ENCODE measurements at regions not wholly inside any gene's neighbourhood (a gene's known extent, or its start where the extent isn't known, plus 50 kb on each side); places are given as distances from the start of the nearest gene placed in this dataset.

DNA sequence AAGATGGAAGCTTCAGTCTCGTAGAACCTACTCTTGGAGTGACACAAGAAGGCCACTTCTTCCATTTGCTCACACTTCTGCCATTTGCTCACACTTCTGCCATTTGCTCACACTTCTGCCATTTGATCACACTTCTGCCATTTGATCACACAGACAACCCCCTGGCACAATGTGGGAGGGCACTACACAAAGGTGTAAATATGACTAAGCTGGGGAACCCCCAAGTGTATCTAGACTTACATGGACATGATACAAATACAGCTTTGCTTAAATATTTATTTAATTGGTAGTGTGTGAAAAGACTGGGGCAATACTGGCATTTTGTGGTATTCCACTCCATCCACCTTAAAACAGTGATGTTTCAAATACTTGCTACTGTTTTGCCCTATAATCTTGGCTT lies 296.2 kb upstream of the PPFIA2 start:
- no peak for DNase-seq (ENCODE audit: low read depth, low spot score)
- no peaks in the 10 kb centered on the region for H3K36me3 ChIP-seq (ENCODE audit: insufficient read depth, insufficient read length, low read length)
- H3K9ac ChIP-seq (ENCODE audit: insufficient read length, low read depth) = no peak overlapping the region
- no peaks in the 10 kb centered on the region for H3K27me3 ChIP-seq (ENCODE audit: insufficient read depth, insufficient read length)
- TF ChIP-seq ZNF274 (IDR thresholded peaks at IDR 0.05; ENCODE audit: low read depth, low read length) (no peak), YY1 (IDR thresholded peaks at IDR 0.05; ENCODE audit: insufficient read depth, insufficient read length) (no peak)
- no peak overlapping the region for H3K4me3 ChIP-seq (ENCODE audit: insufficient read length, low read depth)
- H3K9me3 ChIP-seq (ENCODE audit: insufficient read depth, low read length) = no peaks in the 10 kb centered on the region
- H3K4me1 ChIP-seq (ENCODE audit: insufficient read depth, insufficient read length) = no peaks in the 10 kb centered on the region

DNA sequence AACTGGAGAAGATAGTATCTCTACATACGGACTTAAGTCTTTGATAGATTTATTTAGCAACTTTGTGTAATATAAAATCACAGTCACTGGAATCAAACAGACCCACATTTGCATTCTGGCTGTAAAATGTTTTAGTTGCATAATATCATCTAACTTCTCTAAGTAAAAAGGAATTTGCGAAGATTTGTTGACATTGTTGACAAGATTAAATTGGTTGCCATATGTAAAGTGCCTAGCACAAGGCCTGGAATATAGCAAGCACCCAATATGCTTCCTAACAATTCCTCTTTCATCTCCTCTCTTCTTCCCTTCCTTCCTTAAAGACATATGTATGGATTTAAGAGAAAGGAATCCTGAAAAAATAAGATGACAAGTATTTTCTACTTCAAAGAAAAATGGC lies 295.4 kb upstream of the PPFIA2 start:
- Histone ChIP-seq H3K4me3 (ENCODE audit: insufficient read length, low read depth) (no peak overlapping the region), H3K9ac (ENCODE audit: insufficient read length, low read depth) (no peak overlapping the region), H3K9me3 (ENCODE audit: insufficient read depth, low read length) (no peaks in the 10 kb centered on the region), H3K27me3 (ENCODE audit: insufficient read depth, insufficient read length) (no peaks in the 10 kb centered on the region), H3K4me1 (ENCODE audit: insufficient read depth, insufficient read length) (no peaks in the 10 kb centered on the region), H3K36me3 (ENCODE audit: insufficient read depth, insufficient read length, low read length) (no peaks in the 10 kb centered on the region)
- no peak for DNase-seq (ENCODE audit: low read depth, low spot score)
- no peak for TF ChIP-seq YY1 (IDR thresholded peaks at IDR 0.05; ENCODE audit: insufficient read depth, insufficient read length)
- no peak for TF ChIP-seq ZNF274 (IDR thresholded peaks at IDR 0.05; ENCODE audit: low read depth, low read length)
- no peak for TF ChIP-seq SUZ12 (IDR thresholded peaks at IDR 0.05; ENCODE audit: extremely low read depth, insufficient read depth, insufficient read length)

DNA sequence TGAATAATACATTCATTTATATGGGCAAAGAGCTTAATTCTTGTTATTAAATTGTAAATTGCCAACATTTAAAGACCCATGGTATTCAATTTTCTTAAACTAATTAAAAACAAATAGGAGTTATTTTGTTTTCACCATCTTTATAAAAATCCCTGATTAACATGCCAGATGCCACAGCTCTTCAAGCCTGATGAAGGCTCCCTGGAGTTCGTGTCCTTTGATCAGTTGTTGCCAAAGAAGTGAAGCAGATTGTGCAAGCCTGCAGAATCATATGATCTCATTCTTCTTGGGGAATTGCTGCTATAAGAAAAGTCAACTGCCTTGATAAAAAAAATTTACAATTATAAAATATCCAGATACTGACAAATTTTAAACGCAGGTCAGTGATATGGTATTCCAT lies 288.3 kb upstream of the PPFIA2 start:
- Histone ChIP-seq H3K4me3 (ENCODE audit: insufficient read length, low read depth) (no peak overlapping the region), H3K36me3 (ENCODE audit: insufficient read depth, insufficient read length, low read length) (no peaks in the 10 kb centered on the region), H3K4me1 (ENCODE audit: insufficient read depth, insufficient read length) (no peaks in the 10 kb centered on the region), H3K27me3 (ENCODE audit: insufficient read depth, insufficient read length) (no peaks in the 10 kb centered on the region), H3K9me3 (ENCODE audit: insufficient read depth, low read length) (no peaks in the 10 kb centered on the region), H3K9ac (ENCODE audit: insufficient read length, low read depth) (no peak overlapping the region)
- no peak for DNase-seq (ENCODE audit: low read depth, low spot score)
- TF ChIP-seq YY1 (IDR thresholded peaks at IDR 0.05; ENCODE audit: insufficient read depth, insufficient read length) (no peak), ZNF274 (IDR thresholded peaks at IDR 0.05; ENCODE audit: low read depth, low read length) (no peak), SUZ12 (IDR thresholded peaks at IDR 0.05; ENCODE audit: extremely low read depth, insufficient read depth, insufficient read length) (no peak)

DNA sequence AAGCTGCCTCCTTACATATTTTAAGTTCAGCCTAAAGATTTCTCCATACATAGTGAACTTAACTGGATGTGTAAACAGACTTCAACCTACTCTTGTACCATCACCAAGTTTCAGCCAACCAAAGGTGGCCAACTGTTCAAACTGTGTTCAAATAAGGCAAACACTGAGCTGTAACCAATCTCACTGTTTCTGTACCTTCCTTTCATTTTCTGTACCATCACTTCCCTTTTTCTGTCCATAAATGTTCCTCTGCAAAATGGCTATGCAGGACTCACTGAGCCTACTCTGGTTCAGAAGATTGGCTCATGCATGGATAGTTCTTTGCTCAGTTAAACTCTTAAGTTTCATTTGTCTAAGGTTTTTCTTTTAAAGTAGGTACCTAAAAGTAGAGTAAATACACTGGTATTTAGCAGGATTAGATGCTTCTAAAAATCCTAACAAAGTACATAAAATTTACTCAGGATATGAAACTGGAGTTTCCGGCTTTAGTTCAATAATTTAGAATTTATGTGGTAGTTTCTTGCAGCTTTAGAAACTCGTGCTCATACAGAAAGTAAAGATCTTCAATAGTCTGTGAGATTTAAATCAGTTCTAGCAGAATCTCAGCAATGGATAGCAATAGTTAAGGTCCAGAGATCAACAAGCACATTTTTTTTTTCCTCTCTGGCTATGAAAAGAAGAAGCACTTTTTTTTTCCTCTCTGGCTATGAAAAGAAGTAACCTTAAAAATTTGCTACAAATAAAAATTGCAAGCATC lies 282.0 kb upstream of the PPFIA2 start:
- Histone ChIP-seq H3K9ac (ENCODE audit: insufficient read length, low read depth) (no peak overlapping the region), H3K9me3 (ENCODE audit: insufficient read depth, low read length) (no peaks in the 10 kb centered on the region), H3K4me1 (ENCODE audit: insufficient read depth, insufficient read length) (no peaks in the 10 kb centered on the region), H3K4me3 (ENCODE audit: insufficient read length, low read depth) (no peak overlapping the region), H3K36me3 (ENCODE audit: insufficient read depth, insufficient read length, low read length) (no peaks in the 10 kb centered on the region), H3K27me3 (ENCODE audit: insufficient read depth, insufficient read length) (no peaks in the 10 kb centered on the region)
- TF ChIP-seq YY1 (IDR thresholded peaks at IDR 0.05; ENCODE audit: insufficient read depth, insufficient read length) (no peak), SUZ12 (IDR thresholded peaks at IDR 0.05; ENCODE audit: extremely low read depth, insufficient read depth, insufficient read length) (no peak), ZNF274 (IDR thresholded peaks at IDR 0.05; ENCODE audit: low read depth, low read length) (no peak)
- no peak for DNase-seq (ENCODE audit: low read depth, low spot score)

DNA sequence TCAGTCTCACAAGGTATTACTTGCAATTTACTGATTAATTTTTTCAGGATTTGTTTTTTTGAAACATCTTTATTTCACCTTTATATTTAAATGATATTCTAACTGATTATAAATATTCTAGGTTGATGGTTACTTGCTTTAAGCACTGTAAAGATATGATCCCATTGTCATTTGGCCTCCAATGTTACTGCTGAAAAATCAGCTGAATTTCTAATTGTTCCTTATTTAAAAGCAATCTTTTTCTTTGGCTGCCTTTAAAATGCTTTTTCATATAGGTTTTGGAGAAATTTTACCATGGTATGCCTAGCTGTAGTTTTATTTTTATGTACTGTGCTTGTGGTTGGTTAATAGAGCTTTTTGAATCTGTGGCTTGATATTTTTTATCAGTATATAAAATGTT lies 275.6 kb upstream of the PPFIA2 start:
- H3K9ac ChIP-seq (ENCODE audit: insufficient read length, low read depth) = no peak overlapping the region
- DNase-seq (ENCODE audit: low read depth, low spot score) = no peak
- no peak for TF ChIP-seq YY1 (IDR thresholded peaks at IDR 0.05; ENCODE audit: insufficient read depth, insufficient read length)
- no peaks in the 10 kb centered on the region for H3K4me1 ChIP-seq (ENCODE audit: insufficient read depth, insufficient read length)
- no peaks in the 10 kb centered on the region for H3K9me3 ChIP-seq (ENCODE audit: insufficient read depth, low read length)
- H3K27me3 ChIP-seq (ENCODE audit: insufficient read depth, insufficient read length) = no peaks in the 10 kb centered on the region
- no peaks in the 10 kb centered on the region for H3K36me3 ChIP-seq (ENCODE audit: insufficient read depth, insufficient read length, low read length)
- no peak overlapping the region for H3K4me3 ChIP-seq (ENCODE audit: insufficient read length, low read depth)

DNA sequence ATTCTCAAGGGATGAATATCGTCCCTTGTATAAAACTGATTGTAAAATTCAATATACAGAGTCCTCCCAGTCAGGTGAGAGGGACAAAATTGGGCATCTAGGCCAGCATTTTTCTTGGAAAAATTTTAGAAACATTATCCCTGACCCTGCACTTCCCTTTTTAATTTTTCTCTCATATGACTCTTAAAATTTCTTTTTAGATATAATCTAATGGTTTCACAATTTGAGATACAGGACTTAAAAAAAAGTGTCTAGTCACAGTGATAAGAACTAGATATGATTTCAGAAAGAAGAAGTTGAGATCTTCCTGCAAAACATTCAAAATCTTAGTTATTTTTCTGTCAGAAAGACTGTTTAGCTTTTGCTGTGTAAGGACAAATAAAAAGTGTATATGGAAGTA lies 270.8 kb upstream of the PPFIA2 start:
- H3K9me3 ChIP-seq (ENCODE audit: insufficient read depth, low read length) = no peaks in the 10 kb centered on the region
- no peak overlapping the region for H3K4me3 ChIP-seq (ENCODE audit: insufficient read length, low read depth)
- H3K27me3 ChIP-seq (ENCODE audit: insufficient read depth, insufficient read length) = no peaks in the 10 kb centered on the region
- H3K36me3 ChIP-seq (ENCODE audit: insufficient read depth, insufficient read length, low read length) = no peaks in the 10 kb centered on the region
- no peak overlapping the region for H3K9ac ChIP-seq (ENCODE audit: insufficient read length, low read depth)
- TF ChIP-seq SUZ12 (IDR thresholded peaks at IDR 0.05; ENCODE audit: extremely low read depth, insufficient read depth, insufficient read length) = no peak
- TF ChIP-seq YY1 (IDR thresholded peaks at IDR 0.05; ENCODE audit: insufficient read depth, insufficient read length) = no peak
- TF ChIP-seq ZNF274 (IDR thresholded peaks at IDR 0.05; ENCODE audit: low read depth, low read length) = no peak
- DNase-seq (ENCODE audit: low read depth, low spot score) = no peak
- no peaks in the 10 kb centered on the region for H3K4me1 ChIP-seq (ENCODE audit: insufficient read depth, insufficient read length)

DNA sequence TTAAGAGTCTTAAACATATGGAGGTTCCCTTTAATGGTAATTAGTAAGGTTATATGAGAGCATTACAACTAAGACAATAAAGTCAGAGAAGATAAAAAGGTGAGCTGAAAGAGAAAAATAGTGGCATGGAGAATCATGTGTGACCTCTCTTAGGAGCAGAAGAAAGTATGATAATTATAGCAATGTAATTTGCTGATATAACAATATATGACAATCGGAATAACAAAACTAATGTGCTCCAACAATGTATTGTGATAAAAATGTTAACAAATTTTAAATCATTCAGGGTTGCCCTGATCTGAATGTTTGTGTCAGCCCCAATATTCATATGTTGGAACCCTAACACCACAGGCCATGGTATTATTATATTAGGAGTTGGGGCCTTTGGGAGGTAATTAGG lies 269.6 kb upstream of the PPFIA2 start:
- no peaks in the 10 kb centered on the region for H3K9me3 ChIP-seq (ENCODE audit: insufficient read depth, low read length)
- H3K27me3 ChIP-seq (ENCODE audit: insufficient read depth, insufficient read length) = no peaks in the 10 kb centered on the region
- H3K36me3 ChIP-seq (ENCODE audit: insufficient read depth, insufficient read length, low read length) = no peaks in the 10 kb centered on the region
- no peak overlapping the region for H3K9ac ChIP-seq (ENCODE audit: insufficient read length, low read depth)
- H3K4me1 ChIP-seq (ENCODE audit: insufficient read depth, insufficient read length) = no peaks in the 10 kb centered on the region
- no peak for TF ChIP-seq YY1 (IDR thresholded peaks at IDR 0.05; ENCODE audit: insufficient read depth, insufficient read length)
- no peak for TF ChIP-seq ZNF274 (IDR thresholded peaks at IDR 0.05; ENCODE audit: low read depth, low read length)
- TF ChIP-seq SUZ12 (IDR thresholded peaks at IDR 0.05; ENCODE audit: extremely low read depth, insufficient read depth, insufficient read length) = no peak
- H3K4me3 ChIP-seq (ENCODE audit: insufficient read length, low read depth) = no peak overlapping the region
- no peak for DNase-seq (ENCODE audit: low read depth, low spot score)
